ENCODE measurements at regions not wholly inside any gene's neighbourhood (a gene's known extent, or its start where the extent isn't known, plus 50 kb on each side); places are given as distances from the start of the nearest gene placed in this dataset.
"Not testable (repeated sequence)": the region's sequence is repeated elsewhere in the genome, so short reads cannot be mapped to it uniquely, and the experiment has no call there.

GRCh38 chr6:125375013-125375412 lies 73.2 kb upstream of the HDDC2 start:
- no peak for DNase-seq (ENCODE audit: low spot score in 2 of 2)
- H3K4me3 ChIP-seq (ENCODE audit: low read depth, poor library complexity, severe bottlenecking) = no peak overlapping the region
- TF ChIP-seq CTCF (IDR thresholded peaks at IDR 0.05) (no peak), POLR2A (IDR thresholded peaks at IDR 0.05) (no peak)
- intact Hi-C loops (cut with DNase I; ENCODE audit: low total_unique reads) = no loop called here
- 76 to 81% methylated on average over 2 of the region's 2 CpGs for WGBS, 2 donors

- DNase-seq (ENCODE audit: low spot score in 2 of 2) = no peak
- H3K4me3 ChIP-seq (ENCODE audit: low read depth, poor library complexity, severe bottlenecking) = no peak overlapping the region
- intact Hi-C loops (cut with DNase I; ENCODE audit: low total_unique reads) = no loop called here
- TF ChIP-seq CTCF (IDR thresholded peaks at IDR 0.05) = no peak
- no peak for TF ChIP-seq POLR2A (IDR thresholded peaks at IDR 0.05)
Measured at GRCh38 chr6:125375821-125376220, 74.1 kb upstream of the HDDC2 start.

- DNase-seq (ENCODE audit: low spot score in 2 of 2) = no peak
- 58 to 62% methylated on average over 5 of the region's 5 CpGs for WGBS, 2 donors
- no peak for TF ChIP-seq CTCF (IDR thresholded peaks at IDR 0.05)
- no peak for TF ChIP-seq POLR2A (IDR thresholded peaks at IDR 0.05)
- intact Hi-C loops (cut with DNase I; ENCODE audit: low total_unique reads) = no loop called here
- no peak overlapping the region for H3K4me3 ChIP-seq (ENCODE audit: low read depth, poor library complexity, severe bottlenecking)
Measured at GRCh38 chr6:125377621-125378020, 75.9 kb upstream of the HDDC2 start.

- intact Hi-C loops (cut with DNase I; ENCODE audit: low total_unique reads) = no loop called here
- H3K4me3 ChIP-seq (ENCODE audit: low read depth, poor library complexity, severe bottlenecking) = no peak overlapping the region
- no peak for DNase-seq (ENCODE audit: low spot score in 2 of 2)
- TF ChIP-seq CTCF (IDR thresholded peaks at IDR 0.05) = no peak
- TF ChIP-seq POLR2A (IDR thresholded peaks at IDR 0.05) = no peak
- 44 to 58% methylated on average over 4 of the region's 4 CpGs for WGBS, 2 donors
Measured at GRCh38 chr6:125379174-125379573, 77.4 kb upstream of the HDDC2 start.

- WGBS, 2 donors = 95 to 97% methylated on average over 5 of the region's 5 CpGs
- intact Hi-C loops (cut with DNase I; ENCODE audit: low total_unique reads) = no loop called here
- no peak overlapping the region for H3K4me3 ChIP-seq (ENCODE audit: low read depth, poor library complexity, severe bottlenecking)
- DNase-seq (ENCODE audit: low spot score in 2 of 2) = no peak
- TF ChIP-seq POLR2A (IDR thresholded peaks at IDR 0.05) = no peak
- TF ChIP-seq CTCF (IDR thresholded peaks at IDR 0.05) = no peak
Measured at GRCh38 chr6:125380474-125380873, 78.7 kb upstream of the HDDC2 start.

GRCh38 chr6:125386337-125386736 lies 84.6 kb upstream of the HDDC2 start:
- DNase-seq (ENCODE audit: low spot score in 2 of 2); intact Hi-C loops (cut with DNase I; ENCODE audit: low total_unique reads); H3K4me3 ChIP-seq (ENCODE audit: low read depth, poor library complexity, severe bottlenecking): not testable (repeated sequence)
- 84 to 93% methylated on average over 1 of the region's 1 CpG for WGBS, 2 donors

Data from lower leg skin (tissue), 4 donors.